GM18507 (cell line): ENCODE measurements at regions not wholly inside any gene's neighbourhood (a gene's known extent, or its start where the extent isn't known, plus 50 kb on each side); places are given as distances from the start of the nearest gene placed in this dataset.
"Not testable (repeated sequence)": the region's sequence is repeated elsewhere in the genome, so short reads cannot be mapped to it uniquely, and the experiment has no call there.

Experiments used
- DNase-seq: peaks from one replicate; pipeline ENCODE4 v3.0.0; 2011; ENCODE audit warnings: low read depth; ENCODE audit not compliant: insufficient read length; ENCODE audit errors: extremely low spot score
- FAIRE-seq: peaks from 2 replicates; lab custom pipeline; 2011; peaks lifted over from hg19 to GRCh38; lab: Jason Lieb, UNC

- no peak for DNase-seq
- FAIRE-seq: no peak
These were observed 464.1 kb downstream of the RAP2B start for GRCh38 chr3:153626158-153626557.

GRCh38 chr3:153628591-153628990 lies 466.6 kb downstream of the RAP2B start:
- FAIRE-seq: peak; percentile 80
- DNase-seq: no peak

- no peak for FAIRE-seq
- no peak for DNase-seq
These were observed 467.1 kb downstream of the RAP2B start for GRCh38 chr3:153629148-153629547.

- no peak for FAIRE-seq
These were observed 469.1 kb downstream of the RAP2B start for GRCh38 chr3:153631102-153631501.

GRCh38 chr3:153631664-153632063 lies 469.6 kb downstream of the RAP2B start:
- no peak for FAIRE-seq

More at GRCh38 chr3:153631102-153631501, 469.1 kb downstream of the RAP2B start:
- DNase-seq: no peak

GRCh38 chr3:153633407-153633806 lies 471.4 kb downstream of the RAP2B start:
- DNase-seq (no peak), FAIRE-seq (no peak)

More at GRCh38 chr3:153631664-153632063, 469.6 kb downstream of the RAP2B start:
- DNase-seq: no peak

- DNase-seq (no peak), FAIRE-seq (no peak)
These were observed 472.7 kb downstream of the RAP2B start for GRCh38 chr3:153634683-153635082.

- no peak for DNase-seq
- FAIRE-seq: no peak
These were observed 477.6 kb downstream of the RAP2B start for GRCh38 chr3:153639631-153640030.

- FAIRE-seq: no peak
- no peak for DNase-seq
These were observed 479.0 kb downstream of the RAP2B start for GRCh38 chr3:153640689-153641665.

GRCh38 chr3:153642576-153642975 lies 478.6 kb upstream of the ARHGEF26 start:
- not testable (repeated sequence) for FAIRE-seq

GRCh38 chr3:153643471-153643870 lies 477.7 kb upstream of the ARHGEF26 start:
- DNase-seq: not testable (repeated sequence)

More at GRCh38 chr3:153642576-153642975, 478.6 kb upstream of the ARHGEF26 start:
- not testable (repeated sequence) for DNase-seq

GRCh38 chr3:153649286-153649839 lies 471.8 kb upstream of the ARHGEF26 start:
- DNase-seq: no peak
- no peak for FAIRE-seq

More at GRCh38 chr3:153643471-153643870, 477.7 kb upstream of the ARHGEF26 start:
- not testable (repeated sequence) for FAIRE-seq

- FAIRE-seq (no peak), DNase-seq (no peak)
These were observed 469.1 kb upstream of the ARHGEF26 start for GRCh38 chr3:153652076-153652475.

GRCh38 chr3:153657046-153657445 lies 464.1 kb upstream of the ARHGEF26 start:
- FAIRE-seq (no peak), DNase-seq (no peak)

- no peak for DNase-seq
- FAIRE-seq: no peak
These were observed 463.7 kb upstream of the ARHGEF26 start for GRCh38 chr3:153657461-153657860.

- DNase-seq (no peak), FAIRE-seq (no peak)
These were observed 463.1 kb upstream of the ARHGEF26 start for GRCh38 chr3:153658136-153658535.

- no peak for FAIRE-seq
- no peak for DNase-seq
These were observed 454.0 kb upstream of the ARHGEF26 start for GRCh38 chr3:153666991-153667740.

GRCh38 chr3:153669527-153669926 lies 451.7 kb upstream of the ARHGEF26 start:
- DNase-seq: no peak
- FAIRE-seq: no peak

GRCh38 chr3:153670577-153670976 lies 450.6 kb upstream of the ARHGEF26 start:
- FAIRE-seq (no peak), DNase-seq (no peak)

GRCh38 chr3:153673853-153674252 lies 447.3 kb upstream of the ARHGEF26 start:
- DNase-seq (no peak), FAIRE-seq (no peak)
